NCI-H774 (cell line): ENCODE measurements at regions not wholly inside any gene's neighbourhood (a gene's known extent, or its start where the extent isn't known, plus 50 kb on each side); places are given as distances from the start of the nearest gene placed in this dataset.

Experiments used
- DNase-seq: peaks from one replicate; lab custom pipeline; 2025; lab: John Stamatoyannopoulos, UW

- DNase-seq, result no peak
These were observed 453.8 kb downstream of the RFPL4B start for GRCh38 chr6:112800916-112801315.

DNA sequence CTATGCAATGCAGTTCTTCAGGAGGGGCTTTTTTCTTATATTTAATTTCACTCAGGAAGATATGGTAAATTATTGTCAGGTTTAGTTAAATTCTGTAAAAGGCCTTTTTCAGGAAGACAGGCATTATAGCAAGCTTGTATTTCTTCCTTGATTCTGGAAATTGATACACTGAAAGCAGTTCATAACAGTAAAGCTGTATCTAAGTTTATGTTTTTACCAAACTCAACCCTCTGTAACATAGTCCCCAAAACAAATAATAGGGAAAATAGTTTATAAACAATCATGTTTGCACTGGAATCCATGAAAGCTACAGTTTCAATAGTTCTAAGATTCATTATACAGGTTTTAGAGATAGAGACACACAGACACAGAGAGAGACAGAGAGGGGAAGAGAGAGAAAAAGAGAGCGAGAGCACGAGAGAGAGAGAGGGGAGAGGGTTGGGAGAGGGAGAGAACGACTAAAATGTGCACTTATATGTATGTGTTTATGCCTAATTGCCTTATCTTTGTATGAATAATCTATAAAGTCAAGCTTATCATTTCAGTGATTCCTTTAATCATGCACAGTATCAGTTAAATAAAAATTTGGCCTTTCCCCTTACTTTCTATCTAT is 454.4 kb downstream of the RFPL4B start:
- no peak for DNase-seq

GRCh38 chr6:112802144-112802543 is 455.0 kb downstream of the RFPL4B start:
- no peak for DNase-seq

DNA sequence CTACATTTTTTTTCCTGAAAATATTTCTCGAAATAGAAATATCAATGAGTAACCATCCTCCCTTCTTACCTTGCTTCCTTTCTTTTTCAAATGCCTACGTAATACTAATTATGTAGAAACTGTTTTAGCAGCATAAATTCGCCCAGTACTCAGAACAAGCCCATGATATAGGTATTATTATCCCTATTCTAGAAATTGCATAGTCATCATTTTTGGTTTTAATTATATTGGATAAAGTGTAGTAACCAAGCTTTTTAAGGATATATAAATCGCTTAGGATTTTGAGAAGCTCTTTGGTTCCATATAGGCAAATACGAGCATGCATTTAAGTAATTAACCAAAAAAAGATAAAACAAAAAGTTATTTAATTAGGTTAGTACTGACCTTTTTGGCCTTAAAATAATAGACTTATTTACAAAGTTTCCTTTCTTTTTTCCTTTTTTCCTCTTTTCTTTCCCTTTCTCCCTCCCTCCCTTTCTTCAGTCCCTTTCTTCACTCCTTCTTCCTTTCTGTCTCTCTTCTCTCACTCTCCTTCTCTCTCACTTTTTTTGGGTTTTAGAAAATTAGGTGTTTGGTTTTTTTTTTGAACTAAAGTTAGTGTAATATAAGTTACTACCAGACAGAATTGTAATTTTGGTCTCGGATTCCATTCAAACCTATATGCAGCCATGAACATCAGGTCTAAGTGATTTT is 457.7 kb downstream of the RFPL4B start:
- DNase-seq, result no peak

- no peak for DNase-seq
These were observed 459.2 kb downstream of the RFPL4B start for GRCh38 chr6:112806163-112806865.

DNA sequence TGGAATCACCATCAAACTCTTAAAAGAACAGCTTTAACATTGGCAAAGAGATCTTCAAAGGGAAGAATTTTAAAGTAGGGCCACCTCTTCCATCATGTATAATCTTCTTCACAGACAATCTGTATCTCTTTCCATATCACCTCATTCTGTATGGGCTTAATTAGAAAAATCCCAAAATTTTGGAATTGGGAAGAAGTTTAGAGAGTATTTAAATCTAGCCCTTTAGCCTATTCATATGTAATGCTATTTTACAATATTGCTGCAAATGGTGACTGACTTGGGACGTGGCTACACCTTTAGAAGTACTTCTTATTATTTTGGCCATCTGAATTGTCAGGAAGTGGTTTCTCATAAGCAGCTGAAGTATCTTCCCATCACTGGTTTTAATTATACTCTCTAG is 474.3 kb downstream of the RFPL4B start:
- no peak for DNase-seq

DNA sequence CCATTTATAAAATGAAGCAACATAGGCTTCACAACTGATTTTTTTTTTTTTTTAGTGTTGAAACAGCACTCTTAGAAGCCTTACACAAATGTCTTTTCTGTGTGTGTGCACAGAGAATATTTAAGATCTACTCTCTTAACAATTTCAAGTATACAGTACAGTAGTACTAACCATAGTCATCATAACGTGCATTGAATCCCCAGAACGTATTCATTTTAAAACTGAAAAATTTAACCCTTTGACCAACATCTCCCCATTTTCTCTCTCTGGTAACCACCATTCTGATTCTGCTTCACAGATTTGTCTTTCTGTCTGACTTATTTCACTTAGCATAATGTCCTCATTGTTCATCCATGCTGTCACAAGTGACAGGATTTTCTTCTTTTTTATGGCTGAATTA is 475.6 kb downstream of the RFPL4B start:
- DNase-seq, result no peak

- DNase-seq, result no peak
These were observed 480.7 kb downstream of the RFPL4B start for GRCh38 chr6:112827793-112828192.

- no peak for DNase-seq
These were observed 483.9 kb downstream of the RFPL4B start for GRCh38 chr6:112831022-112831421.

- DNase-seq, result no peak
These were observed 486.5 kb downstream of the RFPL4B start for GRCh38 chr6:112833581-112834131.

GRCh38 chr6:112835078-112835477 is 487.9 kb downstream of the RFPL4B start:
- DNase-seq, result no peak

DNA sequence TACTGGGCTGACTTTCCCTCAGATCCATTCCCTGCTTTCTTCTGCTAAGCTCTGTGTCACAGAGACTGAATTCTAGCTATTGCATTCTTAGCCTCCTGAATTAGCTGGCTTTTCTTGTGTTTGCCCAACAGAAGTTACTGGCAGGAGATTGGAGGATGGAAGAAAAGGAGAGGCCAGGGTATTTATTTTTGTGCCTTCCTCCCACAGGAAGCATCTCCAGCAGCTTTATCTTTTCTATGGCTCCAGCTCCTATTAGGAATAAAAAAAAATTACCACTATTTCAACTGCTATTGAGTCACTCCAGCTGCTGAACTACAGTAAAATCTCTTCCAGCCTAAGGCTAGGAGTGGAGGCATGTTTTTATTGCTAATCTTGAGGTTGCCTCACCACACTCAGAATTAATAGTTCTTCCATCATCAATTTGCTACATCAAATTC is 492.4 kb downstream of the RFPL4B start:
- DNase-seq, result no peak

DNA sequence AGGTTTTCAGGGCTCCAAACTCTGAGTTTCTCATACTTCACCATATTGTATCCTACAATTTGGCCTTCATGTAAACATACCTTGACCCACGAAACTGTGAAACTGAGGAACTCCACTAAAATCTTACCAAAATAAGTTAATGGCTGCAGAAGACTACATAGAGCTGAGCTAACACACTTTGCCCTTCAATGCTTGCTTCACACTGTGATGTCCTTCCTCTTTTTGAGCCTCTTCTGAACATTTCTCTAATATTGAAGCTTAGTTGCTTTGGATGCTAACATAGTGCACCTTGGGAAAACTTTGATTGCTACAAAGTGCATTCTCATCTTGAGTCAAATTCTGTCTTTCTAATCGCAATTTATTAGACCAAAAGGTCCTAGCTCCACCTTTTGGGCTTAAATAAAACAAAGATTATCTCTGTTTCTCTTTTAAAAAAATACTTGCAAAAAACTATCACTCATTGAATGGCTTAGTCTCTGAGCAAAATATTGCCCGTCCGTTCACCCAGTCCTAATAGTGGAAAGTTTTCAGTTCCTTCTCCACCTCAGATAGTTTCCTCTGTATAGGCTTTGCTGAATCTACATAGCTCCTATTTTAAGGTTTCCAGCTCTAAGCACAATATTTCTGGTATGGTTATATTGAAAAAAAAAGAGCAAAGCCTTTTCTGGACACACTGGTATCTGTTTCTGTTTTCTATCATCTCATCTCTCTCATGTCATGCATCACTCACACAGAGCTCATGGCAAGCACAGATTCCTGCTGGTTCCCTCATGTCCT is 494.6 kb downstream of the RFPL4B start:
- no peak for DNase-seq

DNA sequence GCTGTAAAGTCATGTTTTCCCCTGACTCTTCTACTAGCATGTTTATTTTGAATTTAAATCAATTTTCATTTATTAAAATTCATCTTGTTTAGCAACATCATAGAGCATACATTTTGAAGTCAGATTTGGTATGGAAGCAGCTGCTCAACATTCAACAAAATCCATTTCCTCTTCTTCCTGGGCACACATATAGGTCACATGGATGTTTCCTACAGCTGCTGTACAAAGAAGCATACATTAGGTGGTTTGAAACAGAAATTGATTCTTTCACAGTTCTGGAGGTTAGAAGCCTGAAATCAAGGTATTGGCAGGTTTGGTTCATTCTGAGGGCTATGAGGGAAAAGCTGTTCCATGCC is 495.2 kb downstream of the RFPL4B start:
- no peak for DNase-seq

GRCh38 chr6:112846681-112847080 is 499.6 kb downstream of the RFPL4B start:
- no peak for DNase-seq

GRCh38 chr6:112851146-112851545 is 504.0 kb downstream of the RFPL4B start:
- no peak for DNase-seq

DNA sequence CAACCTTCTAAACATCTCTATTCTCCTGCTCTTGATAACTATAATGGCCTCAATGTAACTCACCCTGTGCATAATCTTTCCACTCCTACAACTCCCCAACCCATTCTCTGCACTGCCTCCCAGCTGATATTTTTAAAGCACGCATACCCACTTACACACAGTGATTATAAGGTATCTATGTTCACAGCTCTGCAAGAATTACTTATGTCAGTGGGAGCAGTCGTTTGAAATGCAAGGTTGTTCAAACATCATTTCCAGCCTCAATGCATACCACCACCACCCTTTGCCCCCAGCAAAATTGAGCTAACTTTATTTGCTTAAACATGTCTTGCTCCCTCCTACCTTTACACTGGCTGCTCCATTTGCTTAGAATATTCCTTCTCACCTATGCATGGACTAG is 506.0 kb downstream of the RFPL4B start:
- no peak for DNase-seq

GRCh38 chr6:112863753-112864152 is 516.6 kb downstream of the RFPL4B start:
- DNase-seq, result no peak

DNA sequence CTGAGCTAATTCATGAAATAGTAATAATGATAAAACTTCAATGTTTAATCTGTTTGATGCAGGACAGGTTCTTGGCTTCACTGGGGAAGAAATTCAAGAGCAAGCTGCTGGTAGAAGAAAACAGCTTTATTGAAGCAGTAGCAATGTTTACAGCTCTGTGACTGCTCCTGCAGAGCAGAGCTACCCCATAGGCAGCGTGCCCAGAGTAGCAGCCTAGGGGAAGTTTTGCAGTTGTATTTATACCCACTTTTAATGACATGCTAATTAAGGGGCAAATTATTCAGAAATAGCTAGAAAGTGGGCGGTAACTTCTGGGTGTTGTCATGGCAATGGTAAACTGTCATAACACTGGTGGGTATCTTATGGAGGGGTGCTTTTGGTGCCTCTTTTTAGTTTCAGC is 518.0 kb downstream of the RFPL4B start:
- DNase-seq, result no peak

GRCh38 chr6:112874881-112875280 is 527.8 kb downstream of the RFPL4B start:
- no peak for DNase-seq

DNA sequence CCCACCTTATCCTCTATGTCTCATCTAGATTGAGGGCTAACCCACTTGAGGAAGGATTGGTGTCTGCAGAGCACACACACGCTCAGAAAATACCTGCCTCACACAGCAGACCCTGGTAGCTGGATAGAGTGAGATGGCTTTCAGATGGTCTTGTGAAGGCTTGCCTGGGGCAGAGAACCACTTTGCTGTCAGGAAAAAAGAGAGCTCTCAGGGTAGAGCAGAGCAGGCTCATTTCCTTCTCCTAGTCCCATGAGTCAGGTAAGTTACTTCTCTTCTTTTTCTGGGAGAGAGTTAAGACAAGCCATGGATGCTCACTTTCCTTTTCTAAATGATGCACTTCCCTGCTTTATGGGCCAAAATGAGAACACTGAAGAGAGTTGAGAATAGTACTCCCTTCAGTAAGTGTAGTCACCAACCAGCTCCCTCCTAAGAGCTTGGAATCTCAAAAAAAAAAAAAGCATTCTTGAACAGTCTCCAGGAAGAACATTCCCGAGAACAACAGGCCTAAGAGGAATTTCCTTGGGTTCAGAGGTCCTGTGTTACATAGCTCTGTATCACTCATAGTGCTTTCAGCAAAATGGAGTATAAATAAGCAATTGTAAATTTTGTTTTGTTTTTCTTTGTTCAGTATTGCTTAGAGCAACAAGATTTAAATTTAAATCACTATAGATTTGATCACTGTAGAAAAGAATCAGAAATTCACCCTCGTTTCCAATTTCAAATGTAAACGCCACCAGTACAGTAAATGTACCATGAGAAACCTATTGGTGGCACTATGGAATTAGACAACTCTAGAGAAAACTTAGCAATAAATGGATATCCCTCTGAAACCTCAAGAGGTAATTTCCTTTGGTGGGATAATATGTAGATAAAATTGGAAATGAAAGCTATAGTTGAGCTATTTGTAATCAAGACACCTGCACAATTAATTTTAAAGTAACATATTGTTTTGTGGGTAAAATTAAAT is 530.3 kb downstream of the RFPL4B start:
- no peak for DNase-seq
